ENCODE measurements at regions not wholly inside any gene's neighbourhood (a gene's known extent, or its start where the extent isn't known, plus 50 kb on each side); places are given as distances from the start of the nearest gene placed in this dataset.
"Not testable (repeated sequence)": the region's sequence is repeated elsewhere in the genome, so short reads cannot be mapped to it uniquely, and the experiment has no call there.

DNA sequence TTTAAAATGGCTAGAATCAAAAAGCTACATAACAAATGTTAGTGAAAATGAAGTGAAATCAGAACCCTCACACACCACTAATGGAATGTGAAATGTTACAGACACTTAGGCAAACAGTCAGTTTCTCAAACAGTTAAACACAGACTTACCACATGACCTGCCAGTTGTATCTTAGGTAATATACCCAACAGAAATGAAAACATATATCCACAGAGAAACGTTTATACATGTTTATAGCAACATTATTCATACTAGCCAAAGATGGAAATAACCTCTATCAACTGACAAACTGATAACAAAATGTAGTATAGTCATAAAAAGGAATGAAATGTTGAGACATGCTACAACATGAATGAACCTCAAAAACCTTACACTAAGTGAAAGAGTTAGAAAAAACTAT lies 131.5 kb upstream of the TRPC6 start:
- DNase-seq (no peak), ATAC-seq (no peak)
- Mint-ChIP-seq H3K27me3 (no peaks in the 10 kb centered on the region), H3K27ac (no peak overlapping the region), H3K4me1 (no peaks in the 10 kb centered on the region), H3K4me3 (no peak overlapping the region), H3K9me3 (peaks cover 0 to 17% of the 10 kb centered on the region in 2 donors)

DNA sequence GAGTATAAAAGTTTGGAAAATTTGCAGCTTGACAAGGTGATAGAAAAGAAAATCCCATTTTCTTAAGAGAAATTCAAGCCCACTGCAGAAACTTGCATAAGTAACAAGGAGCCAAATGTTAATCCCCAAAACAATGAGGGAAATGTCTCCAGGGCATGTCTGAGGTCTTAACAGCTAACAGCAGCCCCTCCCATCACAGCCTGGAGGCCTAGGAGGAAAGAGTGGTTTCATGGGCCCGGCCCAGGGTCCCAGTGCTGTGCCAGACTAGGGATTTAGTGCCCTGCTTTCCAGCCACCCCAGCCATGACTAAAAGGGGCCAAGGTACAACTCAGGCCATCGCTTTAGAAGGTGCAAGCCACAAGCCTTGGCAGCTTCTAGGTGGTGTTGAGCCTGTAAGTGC lies 123.7 kb upstream of the TRPC6 start:
- no peak for ATAC-seq
- Mint-ChIP-seq H3K27ac (no peak overlapping the region), H3K9me3 (peaks cover 0 to 9% of the 10 kb centered on the region in 2 donors), H3K4me3 (no peak overlapping the region), H3K4me1 (no peaks in the 10 kb centered on the region), H3K27me3 (no peaks in the 10 kb centered on the region)
- no peak for DNase-seq

DNA sequence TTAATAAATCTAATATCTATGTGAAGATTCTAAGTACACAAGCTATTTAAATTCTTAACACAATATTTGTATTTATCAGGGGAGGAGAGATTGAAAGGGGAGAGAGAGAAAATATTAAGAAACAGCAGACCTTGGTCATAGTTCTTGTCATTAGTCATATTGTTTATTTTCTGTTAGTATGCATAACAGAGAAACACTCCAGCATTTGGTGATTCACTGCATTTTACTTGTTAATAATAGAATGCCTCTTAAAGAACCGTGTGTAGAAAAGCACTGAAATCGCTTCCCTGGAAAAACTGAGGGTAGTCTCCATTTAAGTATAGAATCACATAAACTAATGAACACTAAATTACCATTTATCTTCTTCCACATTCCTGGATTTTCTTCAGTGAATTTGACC lies 122.7 kb upstream of the TRPC6 start:
- Mint-ChIP-seq H3K27ac (no peak overlapping the region), H3K4me1 (no peaks in the 10 kb centered on the region), H3K9me3 (peaks cover 0 to 6% of the 10 kb centered on the region in 2 donors), H3K4me3 (no peak overlapping the region), H3K27me3 (no peaks in the 10 kb centered on the region)
- DNase-seq: no peak
- ATAC-seq: no peak

DNA sequence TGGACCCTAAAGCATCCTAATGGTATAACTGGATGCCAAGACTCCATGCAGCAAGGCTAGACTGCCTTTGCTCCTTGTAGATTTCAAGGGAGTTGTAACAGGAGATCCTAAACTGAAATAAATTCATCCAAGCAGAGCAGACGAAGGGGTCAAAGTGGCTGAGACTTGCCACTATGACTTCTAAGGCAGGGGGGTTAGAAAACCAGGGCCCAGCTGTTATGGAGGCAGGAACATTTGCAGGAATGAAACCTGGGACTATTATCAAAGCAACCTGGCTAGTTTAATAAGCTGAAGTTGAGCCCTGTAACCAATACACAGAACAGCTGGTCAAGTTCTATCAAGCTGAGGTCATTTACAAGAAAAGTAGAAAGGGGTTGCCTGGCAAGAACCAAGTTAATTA lies 122.2 kb upstream of the TRPC6 start:
- H3K27ac Mint-ChIP-seq: peak overlapping the region in 1 of 2 donors; percentile 37
- H3K27me3 Mint-ChIP-seq: no peaks in the 10 kb centered on the region
- H3K4me1 Mint-ChIP-seq: no peaks in the 10 kb centered on the region
- DNase-seq: no peak
- ATAC-seq: no peak
- H3K4me3 Mint-ChIP-seq: no peak overlapping the region
- peaks cover 0 to 6% of the 10 kb centered on the region in 2 donors for H3K9me3 Mint-ChIP-seq

DNA sequence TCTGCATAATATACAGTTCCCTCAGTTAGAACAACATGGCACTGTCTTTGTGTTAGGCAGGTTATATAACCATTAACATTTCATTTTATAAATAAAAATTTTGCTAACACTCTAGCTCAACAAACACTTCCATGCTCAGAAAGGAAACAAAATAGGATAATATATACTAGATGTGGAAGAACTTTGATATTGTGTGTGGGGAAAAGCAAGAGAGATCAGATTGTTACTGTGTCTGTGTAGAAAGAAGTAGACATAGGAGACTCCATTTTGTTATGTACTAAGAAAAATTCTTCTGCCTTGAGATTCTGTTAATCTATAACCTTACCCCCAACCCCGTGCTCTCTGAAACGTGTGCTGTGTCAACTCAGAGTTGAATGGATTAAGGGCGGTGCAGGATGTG lies 111.1 kb upstream of the TRPC6 start:
- ATAC-seq, H3K4me1 Mint-ChIP-seq, H3K27me3 Mint-ChIP-seq, DNase-seq, H3K27ac Mint-ChIP-seq, H3K4me3 Mint-ChIP-seq, H3K9me3 Mint-ChIP-seq: not testable (repeated sequence)

DNA sequence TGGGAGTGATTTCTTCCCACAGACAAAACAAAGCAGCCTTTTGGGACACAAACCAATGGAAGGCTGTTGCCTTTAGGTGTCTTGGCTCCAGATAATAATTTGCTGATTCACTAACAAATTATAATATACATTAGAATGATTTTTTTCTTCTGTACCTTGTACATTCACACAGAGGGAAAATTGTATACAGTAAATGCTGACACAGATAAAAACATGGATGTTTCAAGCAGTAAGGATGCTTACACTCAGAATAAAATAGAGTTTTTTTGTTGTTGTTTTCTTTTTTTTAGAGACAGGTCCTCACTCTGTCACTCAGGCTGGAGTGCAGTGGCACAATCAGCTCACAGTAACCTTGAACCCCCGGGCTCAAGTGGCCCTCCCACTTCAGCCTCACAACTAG lies 109.2 kb upstream of the TRPC6 start:
- H3K27ac Mint-ChIP-seq: no peak overlapping the region
- peaks cover 0 to 4% of the 10 kb centered on the region in 2 donors for H3K9me3 Mint-ChIP-seq
- H3K27me3 Mint-ChIP-seq: no peaks in the 10 kb centered on the region
- H3K4me1 Mint-ChIP-seq: no peaks in the 10 kb centered on the region
- no peak overlapping the region for H3K4me3 Mint-ChIP-seq
- no peak for DNase-seq
- no peak for ATAC-seq

DNA sequence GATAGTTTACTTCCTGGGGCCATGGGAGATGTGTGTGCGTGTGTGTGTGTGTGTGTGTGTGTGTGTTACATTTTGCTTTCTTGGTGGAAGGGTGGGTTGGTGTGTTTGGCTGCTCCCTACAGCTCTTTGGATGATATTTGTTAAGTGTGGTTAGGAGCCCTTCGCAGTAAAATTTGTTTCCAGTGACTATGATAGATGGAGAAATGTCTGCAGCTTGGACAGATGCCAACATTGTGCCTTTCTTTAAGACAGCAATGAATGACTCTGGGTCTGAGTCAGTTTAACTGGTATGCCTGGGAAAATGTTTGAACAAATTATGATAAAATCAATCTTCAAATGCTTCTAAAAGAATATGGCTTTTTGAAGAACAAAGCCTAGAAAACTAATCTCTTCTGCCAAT lies 102.7 kb upstream of the TRPC6 start:
- H3K27me3 Mint-ChIP-seq: no peaks in the 10 kb centered on the region
- H3K9me3 Mint-ChIP-seq: peaks cover 0 to 10% of the 10 kb centered on the region in 2 donors
- H3K4me3 Mint-ChIP-seq: no peak overlapping the region
- H3K27ac Mint-ChIP-seq: no peak overlapping the region
- DNase-seq (no peak), ATAC-seq (no peak)
- no peaks in the 10 kb centered on the region for H3K4me1 Mint-ChIP-seq

DNA sequence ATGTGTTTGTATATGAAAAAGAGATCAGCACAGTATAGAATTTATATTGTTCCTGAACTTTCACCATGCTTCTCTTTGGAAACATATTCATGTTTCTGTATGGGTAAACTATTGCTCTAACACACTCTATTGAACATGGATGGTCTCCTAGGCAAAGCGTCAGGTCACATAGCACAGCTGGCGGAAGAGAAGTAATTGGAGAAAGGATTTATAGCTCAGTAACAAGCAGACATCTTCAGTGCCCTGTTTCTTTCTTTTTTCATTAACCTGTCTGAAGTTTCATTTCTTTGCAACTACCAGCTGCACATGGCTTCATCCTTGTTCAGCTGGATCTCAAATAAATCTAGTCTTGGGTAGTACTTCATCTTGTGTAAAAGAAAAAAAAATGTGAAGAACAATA lies 84.4 kb upstream of the TRPC6 start:
- DNase-seq (no peak), ATAC-seq (no peak)
- Mint-ChIP-seq H3K27ac (no peak overlapping the region), H3K27me3 (no peaks in the 10 kb centered on the region), H3K9me3 (no peaks in the 10 kb centered on the region), H3K4me3 (no peak overlapping the region), H3K4me1 (no peaks in the 10 kb centered on the region)

DNA sequence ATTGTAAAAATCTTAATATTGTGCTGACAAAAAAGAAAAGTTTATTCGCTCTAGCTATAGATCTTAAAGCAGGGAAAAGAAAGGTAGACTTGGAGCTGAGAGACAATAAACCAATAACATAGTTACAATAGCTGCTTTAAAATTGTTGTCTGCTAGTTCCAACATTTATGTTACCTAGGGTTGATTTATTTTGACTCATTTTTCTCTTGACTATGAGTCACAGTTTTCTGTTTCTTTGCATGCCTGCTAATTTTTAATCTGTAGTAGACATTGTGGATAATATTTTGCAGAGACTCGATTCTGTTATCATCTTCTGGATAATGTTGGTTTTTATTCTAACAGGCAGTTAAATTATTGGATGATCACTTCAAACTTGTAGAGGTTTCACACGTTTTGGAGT lies 83.1 kb upstream of the TRPC6 start:
- no peak overlapping the region for H3K4me3 Mint-ChIP-seq
- ATAC-seq (no peak), DNase-seq (no peak)
- H3K27ac Mint-ChIP-seq: no peak overlapping the region
- H3K4me1 Mint-ChIP-seq: no peaks in the 10 kb centered on the region
- H3K27me3 Mint-ChIP-seq: no peaks in the 10 kb centered on the region
- peaks cover 0 to 7% of the 10 kb centered on the region in 2 donors for H3K9me3 Mint-ChIP-seq

DNA sequence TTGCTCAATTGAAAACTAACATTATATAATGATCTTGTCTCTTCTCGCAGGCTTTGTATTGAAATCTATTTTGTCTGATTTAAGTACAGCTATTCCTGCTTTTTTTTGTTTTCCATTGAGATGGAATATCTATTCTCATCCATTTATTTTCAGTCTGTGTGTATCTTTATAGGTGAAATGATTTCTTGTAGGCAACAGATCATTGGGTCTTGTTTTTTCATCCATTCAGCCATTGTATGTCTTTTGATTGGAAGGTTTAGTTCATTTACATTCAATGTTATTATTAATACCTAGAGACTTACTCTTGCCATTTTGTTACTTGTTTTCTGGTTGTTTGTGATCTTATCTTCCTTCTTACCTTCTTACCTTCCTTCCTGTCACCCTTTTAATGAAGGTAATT lies 77.8 kb upstream of the TRPC6 start:
- DNase-seq (no peak), ATAC-seq (no peak)
- Mint-ChIP-seq H3K4me3 (no peak overlapping the region), H3K9me3 (peaks cover 0 to 12% of the 10 kb centered on the region in 2 donors), H3K27ac (no peak overlapping the region), H3K4me1 (no peaks in the 10 kb centered on the region), H3K27me3 (no peaks in the 10 kb centered on the region)

Measured in stimulated activated naive CD8-positive, alpha-beta T cell treated with anti-CD3 and anti-CD28 coated beads, Interleukin-15, amount 100 ng/mL, for 72 hours (primary cell).